Natural killer cell (primary cell): ENCODE measurements at regions not wholly inside any gene's neighbourhood (a gene's known extent, or its start where the extent isn't known, plus 50 kb on each side); places are given as distances from the start of the nearest gene placed in this dataset.

Experiments used
- ATAC-seq, 3 donors: fragments of 150-1000 bp in 2 of 3; fragments of 200-7000 bp in 1 of 3; cut with Tn5 transposase; 1 replicate in 1 of 3; 2 replicates in 2 of 3; pipeline ENCODE4 v1.10.0; 2021; ENCODE audit warnings: mild to moderate bottlenecking in 2 of 3, moderate library complexity in 2 of 3
- DNase-seq, 2 donors: peaks; one replicate each; pipeline versions ENCODE4 v3.0.0 to v3.0.0-alpha.2; 2013 to 2021; ENCODE audit warnings: mixed read lengths in 1 of 2
- H3K27ac ChIP-seq: one replicate; pipeline ENCODE4 v1.5.1; 2013; ENCODE audit warnings: mild to moderate bottlenecking, low read length
- H3K27me3 ChIP-seq: one replicate; pipeline ENCODE4 v1.6.1; 2013; ENCODE audit warnings: low read length; ENCODE audit not compliant: control insufficient read depth, insufficient read depth
- H3K36me3 ChIP-seq: one replicate; pipeline ENCODE4 v1.6.1; 2013; ENCODE audit warnings: low read length; ENCODE audit not compliant: control insufficient read depth, insufficient read depth
- H3K4me1 ChIP-seq: one replicate; pipeline ENCODE4 v1.6.1; 2013; ENCODE audit warnings: low read length; ENCODE audit not compliant: control insufficient read depth, insufficient read depth
- H3K4me3 ChIP-seq: one replicate; pipeline ENCODE4 v1.5.1; 2013; ENCODE audit warnings: low read length
- H3K9me3 ChIP-seq: one replicate; pipeline ENCODE4 v1.6.1; 2013; ENCODE audit warnings: low read length; ENCODE audit not compliant: control insufficient read depth, insufficient read depth
- H3K27ac Mint-ChIP-seq, 2 donors: one replicate each; pipeline ENCODE4 v1.8.0; 2022; ENCODE audit warnings: mild to moderate bottlenecking in 2 of 2, mixed read lengths in 2 of 2, moderate library complexity in 1 of 2
- H3K27me3 Mint-ChIP-seq, 2 donors: one replicate each; pipeline ENCODE4 v1.8.0; 2022; ENCODE audit warnings: low read depth in 2 of 2, mixed read lengths in 2 of 2
- H3K36me3 Mint-ChIP-seq: one replicate; pipeline ENCODE4 v1.8.0; 2022; ENCODE audit warnings: mixed read lengths
- H3K4me1 Mint-ChIP-seq, 2 donors: one replicate each; pipeline ENCODE4 v1.8.0; 2022; ENCODE audit warnings: mixed read lengths in 2 of 2
- H3K4me3 Mint-ChIP-seq: one replicate; pipeline ENCODE4 v1.8.0; 2022; ENCODE audit warnings: mild to moderate bottlenecking, moderate library complexity, mixed read lengths
- H3K9me3 Mint-ChIP-seq, 2 donors: one replicate each; pipeline ENCODE4 v1.8.0; 2022; ENCODE audit warnings: mixed read lengths in 2 of 2
- CTCF ChIP-seq: fragments of 200-600 bp; IDR thresholded peaks from one replicate; pipeline ENCODE4 v1.8.0; 2022; ENCODE audit warnings: antibody characterized with exemption
- WGBS: methylation state at CpG from one replicate; pipeline ENCODE4 v1.1.7; 2013; ENCODE audit warnings: missing lambda C conversion rate; ENCODE audit not compliant: insufficient coverage; 5-methylcytosine and 5-hydroxymethylcytosine counted together
- intact Hi-C: fragments of 100-400 bp; cut with micrococcal nuclease; formaldehyde crosslinking; loops from one replicate; pipeline ENCODE4 v1.14.2; 2022

GRCh38 chr3:64395490-64395889 lies 170.2 kb upstream of the PRICKLE2 start:
- WGBS: 86% methylated on average over 2 of the region's 2 CpGs
- H3K27me3 ChIP-seq: no peaks in the 10 kb centered on the region
- Mint-ChIP-seq H3K4me3 (no peak overlapping the region), H3K9me3 (no peaks in the 10 kb centered on the region), H3K36me3 (no peaks in the 10 kb centered on the region), H3K27ac (no peak overlapping the region), H3K4me1 (no peaks in the 10 kb centered on the region), H3K27me3 (no peaks in the 10 kb centered on the region)
- DNase-seq: no peak
- no peak overlapping the region for H3K4me3 ChIP-seq
- H3K27ac ChIP-seq: no peak overlapping the region
- no peak for ATAC-seq
- H3K36me3 ChIP-seq: no peaks in the 10 kb centered on the region
- no peaks in the 10 kb centered on the region for H3K9me3 ChIP-seq
- H3K4me1 ChIP-seq: no peaks in the 10 kb centered on the region
- no peak for TF ChIP-seq CTCF
- intact Hi-C loops: no loop called here

- no peak overlapping the region for H3K4me3 Mint-ChIP-seq
- H3K27me3 Mint-ChIP-seq: no peaks in the 10 kb centered on the region
- no peak overlapping the region for H3K27ac Mint-ChIP-seq
- no peak for TF ChIP-seq CTCF
- H3K4me1 Mint-ChIP-seq: no peaks in the 10 kb centered on the region
- Histone ChIP-seq H3K36me3 (no peaks in the 10 kb centered on the region), H3K4me3 (no peak overlapping the region), H3K27ac (no peak overlapping the region), H3K4me1 (no peaks in the 10 kb centered on the region), H3K27me3 (no peaks in the 10 kb centered on the region), H3K9me3 (no peaks in the 10 kb centered on the region)
- 78% methylated on average over 5 of the region's 5 CpGs for WGBS
- DNase-seq (no peak), ATAC-seq (no peak)
- no peaks in the 10 kb centered on the region for H3K36me3 Mint-ChIP-seq
- intact Hi-C loops: no loop called here
- no peaks in the 10 kb centered on the region for H3K9me3 Mint-ChIP-seq
Measured at GRCh38 chr3:64393193-64393592, 167.9 kb upstream of the PRICKLE2 start.

GRCh38 chr3:64392001-64392400 lies 166.7 kb upstream of the PRICKLE2 start:
- no peak for TF ChIP-seq CTCF
- H3K36me3 Mint-ChIP-seq: no peaks in the 10 kb centered on the region
- no peaks in the 10 kb centered on the region for H3K4me1 Mint-ChIP-seq

GRCh38 chr3:64390893-64391292 lies 165.6 kb upstream of the PRICKLE2 start:
- peaks cover 3% of the 10 kb centered on the region in 2 donors for H3K9me3 Mint-ChIP-seq
- TF ChIP-seq CTCF: no peak
- Histone ChIP-seq H3K4me3 (no peak overlapping the region), H3K36me3 (no peaks in the 10 kb centered on the region), H3K27ac (no peak overlapping the region), H3K4me1 (no peaks in the 10 kb centered on the region), H3K9me3 (no peaks in the 10 kb centered on the region), H3K27me3 (no peaks in the 10 kb centered on the region)
- intact Hi-C loops: no loop called here
- no peak overlapping the region for H3K27ac Mint-ChIP-seq
- H3K4me3 Mint-ChIP-seq: no peak overlapping the region
- no peaks in the 10 kb centered on the region for H3K27me3 Mint-ChIP-seq
- ATAC-seq: no peak
- DNase-seq: no peak
- no peaks in the 10 kb centered on the region for H3K4me1 Mint-ChIP-seq
- H3K36me3 Mint-ChIP-seq: no peaks in the 10 kb centered on the region

More at GRCh38 chr3:64392001-64392400, 166.7 kb upstream of the PRICKLE2 start:
- Mint-ChIP-seq H3K27me3 (no peaks in the 10 kb centered on the region), H3K27ac (no peak overlapping the region), H3K9me3 (peaks cover 3% of the 10 kb centered on the region in 2 donors), H3K4me3 (no peak overlapping the region)
- no peak overlapping the region for H3K4me3 ChIP-seq
- 89% methylated on average over 4 of the region's 6 CpGs for WGBS
- intact Hi-C loops: no loop called here
- ATAC-seq (no peak), DNase-seq (no peak)
- H3K27ac ChIP-seq: no peak overlapping the region
- no peaks in the 10 kb centered on the region for H3K27me3 ChIP-seq
- H3K4me1 ChIP-seq: no peaks in the 10 kb centered on the region
- no peaks in the 10 kb centered on the region for H3K36me3 ChIP-seq
- no peaks in the 10 kb centered on the region for H3K9me3 ChIP-seq
